Keratinocyte (primary cell): ENCODE measurements at regions not wholly inside any gene's neighbourhood (a gene's known extent, or its start where the extent isn't known, plus 50 kb on each side); places are given as distances from the start of the nearest gene placed in this dataset.

Experiments used
- DNase-seq: peaks from one replicate; pipeline ENCODE4 v3.0.0-alpha.2; 2011; ENCODE audit warnings: low read depth, missing footprints, low spot score
- FAIRE-seq: peaks from 2 replicates; lab custom pipeline; 2011; peaks lifted over from hg19 to GRCh38; lab: Jason Lieb, UNC
- H2AFZ ChIP-seq: 2 replicates; pipeline ENCODE4 v1.6.0; 2012; ENCODE audit warnings: low read length, control low read depth, inconsistent platforms; ENCODE audit not compliant: control insufficient read depth
- H3K27ac ChIP-seq: 2 replicates; pipeline ENCODE4 v1.5.1; 2011; ENCODE audit warnings: low read length; ENCODE audit not compliant: control insufficient read depth, insufficient read depth
- H3K27me3 ChIP-seq: 3 replicates; pipeline ENCODE4 v1.6.0; 2011; ENCODE audit warnings: low read length; ENCODE audit not compliant: control insufficient read depth, insufficient read depth; ENCODE audit errors: extremely low read depth
- H3K36me3 ChIP-seq, 2 experiments: 2 replicates in 1 of 2; 3 replicates in 1 of 2; pipeline ENCODE4 v1.5.1; 2011; ENCODE audit warnings: low read length in 2 of 2, mild to moderate bottlenecking in 1 of 2; ENCODE audit not compliant: control insufficient read depth in 2 of 2, insufficient read depth in 2 of 2; ENCODE audit errors: extremely low read depth in 1 of 2
- H3K4me1 ChIP-seq: 3 replicates; pipeline ENCODE4 v1.5.1; 2011; ENCODE audit warnings: low read length; ENCODE audit not compliant: control insufficient read depth, insufficient read depth; ENCODE audit errors: extremely low read depth
- H3K4me2 ChIP-seq: 3 replicates; pipeline ENCODE4 v1.6.0; 2011; ENCODE audit warnings: low read depth, low read length; ENCODE audit not compliant: control insufficient read depth, insufficient read depth; ENCODE audit errors: extremely low read depth
- H3K4me3 ChIP-seq, 3 experiments: fragments of 200-600 bp in 1 of 3; sonication (generic) in 1 of 3; 2 replicates in 2 of 3; 3 replicates in 1 of 3; pipeline ENCODE4 v1.5.1; 2011 to 2016; ENCODE audit warnings: low read length in 3 of 3, mild to moderate bottlenecking in 3 of 3, control low read depth in 2 of 3, inconsistent platforms in 1 of 3, low read depth in 1 of 3, mixed read lengths in 1 of 3, mixed run types in 1 of 3, moderate library complexity in 1 of 3; ENCODE audit not compliant: control insufficient read depth in 2 of 3, insufficient read depth in 2 of 3; ENCODE audit errors: extremely low read depth in 1 of 3
- H3K79me2 ChIP-seq: 2 replicates; pipeline ENCODE4 v1.6.0; 2012; ENCODE audit warnings: low read length; ENCODE audit not compliant: control insufficient read depth, insufficient read depth
- H3K9ac ChIP-seq: 3 replicates; pipeline ENCODE4 v1.6.0; 2011; ENCODE audit warnings: low read length; ENCODE audit not compliant: control insufficient read depth, insufficient read depth; ENCODE audit errors: extremely low read depth
- H3K9me1 ChIP-seq: 3 replicates; pipeline ENCODE4 v1.6.0; 2011; ENCODE audit warnings: low read length; ENCODE audit not compliant: control insufficient read depth, insufficient read depth; ENCODE audit errors: extremely low read depth
- H3K9me3 ChIP-seq: 2 replicates; pipeline ENCODE4 v1.5.1; 2012; ENCODE audit warnings: low read depth, low read length; ENCODE audit not compliant: control insufficient read depth
- H4K20me1 ChIP-seq: 3 replicates; pipeline ENCODE4 v1.6.0; 2011; ENCODE audit warnings: low read length; ENCODE audit not compliant: control insufficient read depth, insufficient read depth; ENCODE audit errors: extremely low read depth
- CTCF ChIP-seq, 3 experiments: IDR thresholded peaks in 1 of 3; conservative IDR thresholded peaks in 1 of 3; optimal IDR thresholded peaks in 1 of 3; 2 replicates in 2 of 3; 3 replicates in 1 of 3; pipeline versions ENCODE3 to v1.5.1; 2011; ENCODE audit warnings: low read length in 3 of 3, mild to moderate bottlenecking in 3 of 3, moderate library complexity in 2 of 3, control low read depth in 1 of 3, inconsistent platforms in 1 of 3; ENCODE audit not compliant: insufficient read depth in 2 of 3; ENCODE audit errors: extremely low read depth in 1 of 3
- EZH2 ChIP-seq: IDR thresholded peaks from one replicate; pipeline ENCODE4 v1.6.1; 2012; ENCODE audit warnings: inconsistent platforms, mild to moderate bottlenecking, low read length, moderate library complexity
- dilution Hi-C: fragments of 300-500 bp; cut with MboI; formaldehyde crosslinking; loops from one replicate; pipeline ENCODE4 v1.7.0; 2020; ENCODE audit warnings: low sequenced_read_pairs; ENCODE audit not compliant: extremely low pct_ligation_motif_present

GRCh38 chr5:25716680-25717079 lies 1071.9 kb upstream of the CDH10 start:
- Histone ChIP-seq H3K9ac (no peak overlapping the region), H3K9me1 (no peaks in the 10 kb centered on the region), H3K4me1 (no peaks in the 10 kb centered on the region), H3K27ac (no peak overlapping the region), H3K79me2 (no peaks in the 10 kb centered on the region), H3K4me2 (no peak overlapping the region), H3K4me3 (no peak overlapping the region), H3K27me3 (no peaks in the 10 kb centered on the region), H2AFZ (no peak overlapping the region), H3K9me3 (no peaks in the 10 kb centered on the region), H4K20me1 (no peaks in the 10 kb centered on the region), H3K36me3 (no peaks in the 10 kb centered on the region)
- no peak for TF ChIP-seq CTCF (optimal IDR thresholded peaks at IDR 0.05 in 1 of 3, IDR thresholded peaks at IDR 0.05 in 1 of 3, conservative IDR thresholded peaks at IDR 0.05 in 1 of 3; ENCODE audit: extremely low read depth in 1 of 3, insufficient read depth in 2 of 3, low read length in 3 of 3)
- TF ChIP-seq EZH2, result no peak
- no peak for DNase-seq
- dilution Hi-C loops, result no loop called here
- no peak for FAIRE-seq

- dilution Hi-C loops, result no loop called here
- no peaks in the 10 kb centered on the region for H3K79me2 ChIP-seq
- no peak overlapping the region for H3K4me3 ChIP-seq
- H3K27ac ChIP-seq, result no peak overlapping the region
- DNase-seq (no peak), FAIRE-seq (no peak)
- no peaks in the 10 kb centered on the region for H3K27me3 ChIP-seq
- no peak overlapping the region for H3K9ac ChIP-seq
- H3K36me3 ChIP-seq, result no peaks in the 10 kb centered on the region
- no peak overlapping the region for H2AFZ ChIP-seq
- H3K4me1 ChIP-seq, result no peaks in the 10 kb centered on the region
- no peak overlapping the region for H3K4me2 ChIP-seq
- no peak for TF ChIP-seq EZH2
- TF ChIP-seq CTCF (optimal IDR thresholded peaks at IDR 0.05 in 1 of 3, IDR thresholded peaks at IDR 0.05 in 1 of 3, conservative IDR thresholded peaks at IDR 0.05 in 1 of 3; ENCODE audit: extremely low read depth in 1 of 3, insufficient read depth in 2 of 3, low read length in 3 of 3), result no peak
- H3K9me1 ChIP-seq, result no peaks in the 10 kb centered on the region
- H3K9me3 ChIP-seq, result no peaks in the 10 kb centered on the region
- no peaks in the 10 kb centered on the region for H4K20me1 ChIP-seq
These were observed 1068.5 kb upstream of the CDH10 start for GRCh38 chr5:25713259-25713658.
